CD8-positive, alpha-beta memory T cell (primary cell): ENCODE measurements at regions not wholly inside any gene's neighbourhood (a gene's known extent, or its start where the extent isn't known, plus 50 kb on each side); places are given as distances from the start of the nearest gene placed in this dataset.

Experiments used
- CTCF ChIA-PET: fragments of 350-600 bp; sonication (Branson Sonifier 250); formaldehyde crosslinking; loops from one replicate; lab custom pipeline; 2021; ENCODE audit warnings: antibody characterized with exemption; lab: Charles Lee
- POLR2A ChIA-PET: fragments of 350-600 bp; sonication (Branson Sonifier 250); formaldehyde crosslinking; loops from one replicate; lab custom pipeline; 2021; ENCODE audit warnings: antibody characterized with exemption; lab: Charles Lee
- DNase-seq, 5 donors: peaks; one replicate each; pipeline versions ENCODE4 v3.0.0 to v3.0.0-alpha.2; 2020 to 2022; ENCODE audit warnings: mixed read lengths in 1 of 5
- H3K27ac ChIP-seq: one replicate; pipeline ENCODE4 v1.7.0; 2013; ENCODE audit warnings: low read depth, mild to moderate bottlenecking, low read length, moderate library complexity
- H3K27me3 ChIP-seq: 2 replicates; pipeline ENCODE4 v1.7.0; 2013; ENCODE audit warnings: low read length, mild to moderate bottlenecking; ENCODE audit not compliant: insufficient read depth, poor library complexity, severe bottlenecking
- H3K36me3 ChIP-seq: 2 replicates; pipeline ENCODE4 v1.7.0; 2013; ENCODE audit warnings: mild to moderate bottlenecking, low read length, moderate library complexity; ENCODE audit not compliant: insufficient read depth
- H3K4me1 ChIP-seq: 2 replicates; pipeline ENCODE4 v1.7.0; 2013; ENCODE audit warnings: mild to moderate bottlenecking, low read length, moderate library complexity; ENCODE audit not compliant: insufficient read depth
- H3K4me3 ChIP-seq: 2 replicates; pipeline ENCODE4 v1.7.0; 2013; ENCODE audit warnings: mild to moderate bottlenecking, low read length
- H3K9me3 ChIP-seq: 2 replicates; pipeline ENCODE4 v1.7.0; 2013; ENCODE audit warnings: mild to moderate bottlenecking, low read length
- H3K27ac Mint-ChIP-seq, 8 donors: one replicate each; pipeline ENCODE4 v1.8.0; 2020 to 2021; ENCODE audit warnings: mixed read lengths in 8 of 8, mild to moderate bottlenecking in 6 of 8, inconsistent platforms in 3 of 8, moderate library complexity in 3 of 8
- H3K27me3 Mint-ChIP-seq, 2 donors: one replicate each; pipeline ENCODE4 v1.8.0; 2020 to 2021; ENCODE audit warnings: mixed read lengths in 2 of 2, mild to moderate bottlenecking in 1 of 2, moderate library complexity in 1 of 2
- H3K36me3 Mint-ChIP-seq, 3 donors: one replicate each; pipeline ENCODE4 v1.8.0; 2020 to 2021; ENCODE audit warnings: mixed read lengths in 3 of 3, inconsistent platforms in 1 of 3, mild to moderate bottlenecking in 1 of 3
- H3K4me1 Mint-ChIP-seq, 3 donors: one replicate each; pipeline ENCODE4 v1.8.0; 2020 to 2021; ENCODE audit warnings: mixed read lengths in 3 of 3, inconsistent platforms in 1 of 3, mild to moderate bottlenecking in 1 of 3
- H3K4me3 Mint-ChIP-seq, 7 donors: one replicate each; pipeline ENCODE4 v1.8.0; 2020 to 2021; ENCODE audit warnings: mixed read lengths in 7 of 7, mild to moderate bottlenecking in 6 of 7, moderate library complexity in 4 of 7, inconsistent platforms in 2 of 7
- H3K9me3 Mint-ChIP-seq, 5 donors: one replicate each; pipeline ENCODE4 v1.8.0; 2020 to 2022; ENCODE audit warnings: mixed read lengths in 5 of 5, mild to moderate bottlenecking in 3 of 5, moderate library complexity in 2 of 5, inconsistent platforms in 1 of 5

- peaks cover 15 to 45% (median 23%) of the 10 kb centered on the region in 5 donors for H3K9me3 Mint-ChIP-seq
- Histone ChIP-seq H3K4me1 (no peaks in the 10 kb centered on the region), H3K36me3 (no peaks in the 10 kb centered on the region), H3K27ac (no peak overlapping the region), H3K4me3 (no peak overlapping the region), H3K27me3 (no peaks in the 10 kb centered on the region), H3K9me3 (no peaks in the 10 kb centered on the region)
- no peaks in the 10 kb centered on the region for H3K36me3 Mint-ChIP-seq
- H3K27me3 Mint-ChIP-seq = no peaks in the 10 kb centered on the region
- H3K27ac Mint-ChIP-seq = no peak overlapping the region
- ChIA-PET CTCF (no interaction called here), POLR2A (no interaction called here)
- DNase-seq = no peak
- H3K4me1 Mint-ChIP-seq = no peaks in the 10 kb centered on the region
- no peak overlapping the region for H3K4me3 Mint-ChIP-seq
Measured at GRCh38 chr16:61263400-61263799, 772.8 kb downstream of the CDH8 start.

- H3K4me3 Mint-ChIP-seq = no peak overlapping the region
- no peaks in the 10 kb centered on the region for H3K36me3 Mint-ChIP-seq
- H3K27me3 ChIP-seq = no peaks in the 10 kb centered on the region
- ChIA-PET CTCF (no interaction called here), POLR2A (no interaction called here)
- DNase-seq = no peak
- H3K36me3 ChIP-seq = no peaks in the 10 kb centered on the region
- H3K27ac Mint-ChIP-seq = no peak overlapping the region
- H3K4me3 ChIP-seq = no peak overlapping the region
- no peaks in the 10 kb centered on the region for H3K4me1 ChIP-seq
- no peaks in the 10 kb centered on the region for H3K9me3 ChIP-seq
- H3K27me3 Mint-ChIP-seq = no peaks in the 10 kb centered on the region
- peaks cover 12 to 46% (median 20%) of the 10 kb centered on the region in 5 donors for H3K9me3 Mint-ChIP-seq
- no peak overlapping the region for H3K27ac ChIP-seq
- no peaks in the 10 kb centered on the region for H3K4me1 Mint-ChIP-seq
Measured at GRCh38 chr16:61261315-61261714, 774.9 kb downstream of the CDH8 start.

GRCh38 chr16:61246592-61246991 is 789.6 kb downstream of the CDH8 start:
- Histone ChIP-seq H3K27ac (no peak overlapping the region), H3K36me3 (no peaks in the 10 kb centered on the region), H3K9me3 (no peaks in the 10 kb centered on the region), H3K4me3 (no peak overlapping the region), H3K4me1 (no peaks in the 10 kb centered on the region), H3K27me3 (no peaks in the 10 kb centered on the region)
- H3K4me1 Mint-ChIP-seq = no peaks in the 10 kb centered on the region
- H3K9me3 Mint-ChIP-seq = peaks cover 9 to 40% (median 13%) of the 10 kb centered on the region in 5 donors
- H3K4me3 Mint-ChIP-seq = no peak overlapping the region
- ChIA-PET CTCF (no interaction called here), POLR2A (no interaction called here)
- no peak for DNase-seq
- no peaks in the 10 kb centered on the region for H3K27me3 Mint-ChIP-seq
- no peaks in the 10 kb centered on the region for H3K36me3 Mint-ChIP-seq
- H3K27ac Mint-ChIP-seq = no peak overlapping the region

- ChIA-PET POLR2A (no interaction called here), CTCF (no interaction called here)
- no peak overlapping the region for H3K4me3 Mint-ChIP-seq
- no peak for DNase-seq
- no peaks in the 10 kb centered on the region for H3K36me3 Mint-ChIP-seq
- H3K27me3 ChIP-seq = no peaks in the 10 kb centered on the region
- peaks cover 7 to 44% (median 14%) of the 10 kb centered on the region in 5 donors for H3K9me3 Mint-ChIP-seq
- H3K27ac Mint-ChIP-seq = no peak overlapping the region
- no peak overlapping the region for H3K4me3 ChIP-seq
- no peaks in the 10 kb centered on the region for H3K4me1 ChIP-seq
- no peak overlapping the region for H3K27ac ChIP-seq
- no peaks in the 10 kb centered on the region for H3K9me3 ChIP-seq
- no peaks in the 10 kb centered on the region for H3K27me3 Mint-ChIP-seq
- H3K36me3 ChIP-seq = no peaks in the 10 kb centered on the region
- H3K4me1 Mint-ChIP-seq = no peaks in the 10 kb centered on the region
Measured at GRCh38 chr16:61243954-61244353, 792.3 kb downstream of the CDH8 start.

- Mint-ChIP-seq H3K27ac (no peak overlapping the region), H3K36me3 (no peaks in the 10 kb centered on the region), H3K4me1 (no peaks in the 10 kb centered on the region), H3K27me3 (no peaks in the 10 kb centered on the region), H3K9me3 (peaks cover 3 to 36% (median 7%) of the 10 kb centered on the region in 5 donors), H3K4me3 (no peak overlapping the region)
- CTCF ChIA-PET = interaction anchor here (0.9 kb wide), 1 partner anchor 33 kb away, joined by 3 read pairs; no protein-coding TSS in a partner anchor
- Histone ChIP-seq H3K9me3 (no peaks in the 10 kb centered on the region), H3K27me3 (no peaks in the 10 kb centered on the region), H3K36me3 (no peaks in the 10 kb centered on the region), H3K27ac (no peak overlapping the region), H3K4me3 (no peak overlapping the region), H3K4me1 (no peaks in the 10 kb centered on the region)
- no peak for DNase-seq
- POLR2A ChIA-PET = no interaction called here
Measured at GRCh38 chr16:61237884-61238485, 798.3 kb downstream of the CDH8 start.

GRCh38 chr16:61233713-61234112 is 802.5 kb downstream of the CDH8 start:
- DNase-seq = no peak
- Mint-ChIP-seq H3K9me3 (peaks cover 6 to 27% (median 16%) of the 10 kb centered on the region in 5 donors), H3K27ac (no peak overlapping the region), H3K27me3 (no peaks in the 10 kb centered on the region), H3K4me3 (no peak overlapping the region), H3K4me1 (no peaks in the 10 kb centered on the region), H3K36me3 (no peaks in the 10 kb centered on the region)
- Histone ChIP-seq H3K9me3 (no peaks in the 10 kb centered on the region), H3K27me3 (no peaks in the 10 kb centered on the region), H3K27ac (no peak overlapping the region), H3K4me1 (no peaks in the 10 kb centered on the region), H3K36me3 (no peaks in the 10 kb centered on the region), H3K4me3 (no peak overlapping the region)
- ChIA-PET CTCF (no interaction called here), POLR2A (no interaction called here)

GRCh38 chr16:61228371-61228770 is 807.9 kb downstream of the CDH8 start:
- H3K4me1 ChIP-seq = no peaks in the 10 kb centered on the region
- Mint-ChIP-seq H3K9me3 (peaks cover 6 to 35% (median 10%) of the 10 kb centered on the region in 5 donors), H3K27me3 (no peaks in the 10 kb centered on the region), H3K27ac (no peak overlapping the region), H3K4me3 (no peak overlapping the region), H3K4me1 (no peaks in the 10 kb centered on the region), H3K36me3 (no peaks in the 10 kb centered on the region)
- H3K27ac ChIP-seq = no peak overlapping the region
- ChIA-PET CTCF (no interaction called here), POLR2A (no interaction called here)
- no peak overlapping the region for H3K4me3 ChIP-seq
- no peak for DNase-seq
- no peaks in the 10 kb centered on the region for H3K36me3 ChIP-seq
- no peaks in the 10 kb centered on the region for H3K27me3 ChIP-seq
- H3K9me3 ChIP-seq = no peaks in the 10 kb centered on the region

- no peak for DNase-seq
- no peak overlapping the region for H3K27ac Mint-ChIP-seq
- H3K36me3 Mint-ChIP-seq = no peaks in the 10 kb centered on the region
- POLR2A ChIA-PET = no interaction called here
- H3K27me3 Mint-ChIP-seq = no peaks in the 10 kb centered on the region
- no peak overlapping the region for H3K4me3 Mint-ChIP-seq
- H3K36me3 ChIP-seq = no peaks in the 10 kb centered on the region
- no peaks in the 10 kb centered on the region for H3K4me1 Mint-ChIP-seq
- H3K27me3 ChIP-seq = no peaks in the 10 kb centered on the region
- H3K4me1 ChIP-seq = no peaks in the 10 kb centered on the region
- no peak overlapping the region for H3K27ac ChIP-seq
- H3K4me3 ChIP-seq = no peak overlapping the region
- CTCF ChIA-PET = no interaction called here
- peaks cover 4 to 43% (median 21%) of the 10 kb centered on the region in 5 donors for H3K9me3 Mint-ChIP-seq
- H3K9me3 ChIP-seq = no peaks in the 10 kb centered on the region
Measured at GRCh38 chr16:61215605-61216004, 820.6 kb downstream of the CDH8 start.
